Karpas-422 (cell line): ENCODE measurements at regions not wholly inside any gene's neighbourhood (a gene's known extent, or its start where the extent isn't known, plus 50 kb on each side); places are given as distances from the start of the nearest gene placed in this dataset.

ENCODE experiments used
- DNase-seq: peaks from one replicate; pipeline ENCODE4 v3.0.0-alpha.2; 2015
- H2AFZ ChIP-seq: fragments of 200-600 bp; sonication (generic); 2 replicates; pipeline ENCODE4 v1.6.1; 2014; ENCODE audit warnings: antibody characterized with exemption, low read length, mixed read lengths
- H3K27ac ChIP-seq: fragments of 200-600 bp; sonication (generic); 2 replicates; pipeline ENCODE4 v1.5.1; 2014; ENCODE audit warnings: mild to moderate bottlenecking, low read length, moderate library complexity
- H3K27me3 ChIP-seq: fragments of 200-600 bp; sonication (generic); 2 replicates; pipeline ENCODE4 v1.6.1; 2014; ENCODE audit warnings: low read length, mixed read lengths
- H3K36me3 ChIP-seq: fragments of 200-600 bp; sonication (generic); 2 replicates; pipeline ENCODE4 v1.6.1; 2014; ENCODE audit warnings: low read length, mixed read lengths; ENCODE audit not compliant: insufficient read depth
- H3K4me1 ChIP-seq: fragments of 200-600 bp; sonication (generic); 2 replicates; pipeline ENCODE4 v1.6.1; 2014; ENCODE audit warnings: mild to moderate bottlenecking, low read length, mixed read lengths
- H3K4me2 ChIP-seq: fragments of 200-600 bp; sonication (generic); 2 replicates; pipeline ENCODE4 v1.6.1; 2014; ENCODE audit warnings: low read length, low read depth, mild to moderate bottlenecking; ENCODE audit not compliant: poor library complexity, severe bottlenecking
- H3K4me3 ChIP-seq: fragments of 200-600 bp; sonication (generic); 2 replicates; pipeline ENCODE4 v1.5.1; 2014; ENCODE audit warnings: mild to moderate bottlenecking, antibody characterized with exemption, low read length, mixed read lengths
- H3K79me2 ChIP-seq: fragments of 200-600 bp; sonication (generic); 2 replicates; pipeline ENCODE4 v1.6.1; 2014; ENCODE audit warnings: mild to moderate bottlenecking, low read length, mixed read lengths
- H3K9ac ChIP-seq: fragments of 200-600 bp; sonication (generic); 2 replicates; pipeline ENCODE4 v1.6.0; 2014; ENCODE audit warnings: low read length
- H3K9me2 ChIP-seq: fragments of 200-600 bp; sonication (generic), shearing (Covaris generic); replicated peaks from 2 replicates; pipeline ENCODE4 v1.6.0; 2014; ENCODE audit warnings: mild to moderate bottlenecking, low read length, moderate library complexity; ENCODE audit not compliant: insufficient read depth
- H3K9me3 ChIP-seq: fragments of 300-700, 200-600 bp; sonication (generic); 2 replicates; pipeline ENCODE4 v1.6.1; 2014; ENCODE audit warnings: low read length, mixed read lengths
- H4K20me1 ChIP-seq: fragments of 200-600 bp; sonication (generic); 2 replicates; pipeline ENCODE4 v1.6.1; 2014; ENCODE audit warnings: mild to moderate bottlenecking, antibody characterized with exemption, low read length, low read depth; ENCODE audit not compliant: insufficient read depth

GRCh38 chr3:59313365-59313764 is 263.5 kb upstream of the CFAP20DC start:
- H3K4me1 ChIP-seq, result no peaks in the 10 kb centered on the region
- no peak overlapping the region for H3K4me2 ChIP-seq
- no peak overlapping the region for H2AFZ ChIP-seq
- no peak overlapping the region for H3K4me3 ChIP-seq
- no peaks in the 10 kb centered on the region for H3K9me3 ChIP-seq
- H3K79me2 ChIP-seq, result no peaks in the 10 kb centered on the region
- H3K27ac ChIP-seq, result no peak overlapping the region
- peak; percentile 66 for DNase-seq
- H3K9me2 ChIP-seq, result no peaks in the 10 kb centered on the region
- no peaks in the 10 kb centered on the region for H4K20me1 ChIP-seq
- no peak overlapping the region for H3K9ac ChIP-seq
- H3K27me3 ChIP-seq, result no peaks in the 10 kb centered on the region
- no peaks in the 10 kb centered on the region for H3K36me3 ChIP-seq

GRCh38 chr3:59311231-59311630 is 261.4 kb upstream of the CFAP20DC start:
- Histone ChIP-seq H3K9ac (no peak overlapping the region), H3K27ac (no peak overlapping the region)
- no peak for DNase-seq

GRCh38 chr3:59310736-59311135 is 260.9 kb upstream of the CFAP20DC start:
- Histone ChIP-seq H3K27ac (no peak overlapping the region), H3K27me3 (no peaks in the 10 kb centered on the region), H3K79me2 (no peaks in the 10 kb centered on the region), H3K9me2 (no peaks in the 10 kb centered on the region), H4K20me1 (no peaks in the 10 kb centered on the region), H3K9me3 (no peaks in the 10 kb centered on the region), H3K4me3 (no peak overlapping the region), H3K9ac (no peak overlapping the region), H2AFZ (no peak overlapping the region), H3K4me1 (no peaks in the 10 kb centered on the region), H3K4me2 (no peak overlapping the region), H3K36me3 (no peaks in the 10 kb centered on the region)
- DNase-seq, result no peak

More at GRCh38 chr3:59311231-59311630, 261.4 kb upstream of the CFAP20DC start:
- Histone ChIP-seq H3K79me2 (no peaks in the 10 kb centered on the region), H3K4me1 (no peaks in the 10 kb centered on the region), H3K4me3 (no peak overlapping the region), H3K9me2 (no peaks in the 10 kb centered on the region), H3K27me3 (no peaks in the 10 kb centered on the region), H3K36me3 (no peaks in the 10 kb centered on the region), H3K4me2 (no peak overlapping the region), H2AFZ (no peak overlapping the region), H3K9me3 (no peaks in the 10 kb centered on the region), H4K20me1 (no peaks in the 10 kb centered on the region)

- H3K9ac ChIP-seq, result no peak overlapping the region
Measured at GRCh38 chr3:59308684-59309083, 258.9 kb upstream of the CFAP20DC start.

GRCh38 chr3:59308001-59308400 is 258.2 kb upstream of the CFAP20DC start:
- no peak overlapping the region for H3K27ac ChIP-seq
- H3K4me2 ChIP-seq, result no peak overlapping the region

More at GRCh38 chr3:59308684-59309083, 258.9 kb upstream of the CFAP20DC start:
- H3K4me1 ChIP-seq, result no peaks in the 10 kb centered on the region
- DNase-seq, result no peak
- H3K27me3 ChIP-seq, result no peaks in the 10 kb centered on the region
- no peaks in the 10 kb centered on the region for H3K36me3 ChIP-seq
- H3K4me3 ChIP-seq, result no peak overlapping the region
- no peak overlapping the region for H2AFZ ChIP-seq
- no peaks in the 10 kb centered on the region for H3K9me2 ChIP-seq
- H3K27ac ChIP-seq, result no peak overlapping the region
- no peaks in the 10 kb centered on the region for H3K79me2 ChIP-seq
- H3K9me3 ChIP-seq, result no peaks in the 10 kb centered on the region
- no peak overlapping the region for H3K4me2 ChIP-seq
- H4K20me1 ChIP-seq, result no peaks in the 10 kb centered on the region

GRCh38 chr3:59306436-59306835 is 256.6 kb upstream of the CFAP20DC start:
- no peak overlapping the region for H3K4me2 ChIP-seq
- H3K36me3 ChIP-seq, result no peaks in the 10 kb centered on the region
- H3K27ac ChIP-seq, result no peak overlapping the region
- H3K4me3 ChIP-seq, result no peak overlapping the region
- no peaks in the 10 kb centered on the region for H3K27me3 ChIP-seq
- H3K4me1 ChIP-seq, result no peaks in the 10 kb centered on the region
- H3K9me2 ChIP-seq, result no peaks in the 10 kb centered on the region
- H4K20me1 ChIP-seq, result no peaks in the 10 kb centered on the region
- H3K9me3 ChIP-seq, result no peaks in the 10 kb centered on the region
- no peaks in the 10 kb centered on the region for H3K79me2 ChIP-seq
- H2AFZ ChIP-seq, result no peak overlapping the region
- no peak overlapping the region for H3K9ac ChIP-seq
- DNase-seq, result no peak

More at GRCh38 chr3:59308001-59308400, 258.2 kb upstream of the CFAP20DC start:
- H3K4me3 ChIP-seq, result no peak overlapping the region
- no peak overlapping the region for H3K9ac ChIP-seq
- H3K79me2 ChIP-seq, result no peaks in the 10 kb centered on the region
- H3K9me2 ChIP-seq, result no peaks in the 10 kb centered on the region
- no peaks in the 10 kb centered on the region for H3K4me1 ChIP-seq
- H3K9me3 ChIP-seq, result no peaks in the 10 kb centered on the region
- no peak overlapping the region for H2AFZ ChIP-seq
- DNase-seq, result no peak
- no peaks in the 10 kb centered on the region for H3K36me3 ChIP-seq
- H3K27me3 ChIP-seq, result no peaks in the 10 kb centered on the region
- H4K20me1 ChIP-seq, result no peaks in the 10 kb centered on the region

- Histone ChIP-seq H3K4me1 (no peaks in the 10 kb centered on the region), H3K9ac (no peak overlapping the region), H4K20me1 (no peaks in the 10 kb centered on the region), H3K27me3 (no peaks in the 10 kb centered on the region), H3K9me2 (no peaks in the 10 kb centered on the region), H3K36me3 (no peaks in the 10 kb centered on the region), H3K27ac (no peak overlapping the region), H3K9me3 (no peaks in the 10 kb centered on the region), H3K4me3 (no peak overlapping the region), H3K79me2 (no peaks in the 10 kb centered on the region), H2AFZ (no peak overlapping the region), H3K4me2 (no peak overlapping the region)
- DNase-seq, result no peak
Measured at GRCh38 chr3:59304296-59304695, 254.5 kb upstream of the CFAP20DC start.

- Histone ChIP-seq H3K27ac (no peak overlapping the region), H3K4me1 (no peaks in the 10 kb centered on the region), H3K79me2 (no peaks in the 10 kb centered on the region), H2AFZ (no peak overlapping the region), H3K4me2 (no peak overlapping the region), H4K20me1 (no peaks in the 10 kb centered on the region), H3K9me2 (no peaks in the 10 kb centered on the region), H3K27me3 (no peaks in the 10 kb centered on the region), H3K9me3 (no peaks in the 10 kb centered on the region), H3K9ac (no peak overlapping the region), H3K4me3 (no peak overlapping the region), H3K36me3 (no peaks in the 10 kb centered on the region)
- no peak for DNase-seq
Measured at GRCh38 chr3:59303452-59303851, 253.6 kb upstream of the CFAP20DC start.

- H3K36me3 ChIP-seq, result no peaks in the 10 kb centered on the region
- no peak overlapping the region for H3K9ac ChIP-seq
- no peaks in the 10 kb centered on the region for H3K27me3 ChIP-seq
- H3K4me3 ChIP-seq, result no peak overlapping the region
- no peak overlapping the region for H3K4me2 ChIP-seq
- no peaks in the 10 kb centered on the region for H3K79me2 ChIP-seq
- H4K20me1 ChIP-seq, result no peaks in the 10 kb centered on the region
- no peak for DNase-seq
- H3K9me2 ChIP-seq, result no peaks in the 10 kb centered on the region
- no peak overlapping the region for H2AFZ ChIP-seq
- no peaks in the 10 kb centered on the region for H3K4me1 ChIP-seq
- no peak overlapping the region for H3K27ac ChIP-seq
- H3K9me3 ChIP-seq, result no peaks in the 10 kb centered on the region
Measured at GRCh38 chr3:59302442-59302841, 252.6 kb upstream of the CFAP20DC start.
